GM10266 (cell line): ENCODE measurements at regions not wholly inside any gene's neighbourhood (a gene's known extent, or its start where the extent isn't known, plus 50 kb on each side); places are given as distances from the start of the nearest gene placed in this dataset.

Source experiments
- DNase-seq: peaks from one replicate; pipeline ENCODE4 v3.0.0; 2012; ENCODE audit errors: extremely low spot score
- TF ChIP-seq, protein P1 (sequence below): IDR thresholded peaks from 2 replicates; pipeline ENCODE4 v1.5.1; 2012; ENCODE audit warnings: mild to moderate bottlenecking, low read depth; ENCODE audit not compliant: control insufficient read depth, insufficient read depth; ENCODE audit errors: missing control alignments

DNA sequence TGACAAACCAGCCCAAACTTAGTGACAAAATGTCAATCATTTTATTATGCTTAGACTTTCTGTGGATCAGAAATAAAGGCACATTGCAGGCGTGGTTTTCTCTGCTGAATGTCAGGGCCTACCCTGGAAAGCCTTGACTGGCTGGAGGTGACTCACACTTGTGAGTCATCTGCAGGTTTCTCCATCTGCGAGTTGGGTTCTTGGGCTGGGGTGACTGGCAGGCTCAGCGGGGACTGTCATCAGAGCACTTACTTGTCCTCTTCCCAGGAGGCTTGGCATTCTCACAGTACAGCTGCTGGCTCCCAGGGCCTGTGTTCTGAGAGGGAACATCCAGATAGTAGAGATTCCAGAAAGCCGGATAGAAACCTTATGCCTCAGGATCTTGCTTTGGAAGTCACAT is 153.8 kb upstream of the AGA start:
- no peak for DNase-seq
- TF ChIP-seq, protein P1, sequence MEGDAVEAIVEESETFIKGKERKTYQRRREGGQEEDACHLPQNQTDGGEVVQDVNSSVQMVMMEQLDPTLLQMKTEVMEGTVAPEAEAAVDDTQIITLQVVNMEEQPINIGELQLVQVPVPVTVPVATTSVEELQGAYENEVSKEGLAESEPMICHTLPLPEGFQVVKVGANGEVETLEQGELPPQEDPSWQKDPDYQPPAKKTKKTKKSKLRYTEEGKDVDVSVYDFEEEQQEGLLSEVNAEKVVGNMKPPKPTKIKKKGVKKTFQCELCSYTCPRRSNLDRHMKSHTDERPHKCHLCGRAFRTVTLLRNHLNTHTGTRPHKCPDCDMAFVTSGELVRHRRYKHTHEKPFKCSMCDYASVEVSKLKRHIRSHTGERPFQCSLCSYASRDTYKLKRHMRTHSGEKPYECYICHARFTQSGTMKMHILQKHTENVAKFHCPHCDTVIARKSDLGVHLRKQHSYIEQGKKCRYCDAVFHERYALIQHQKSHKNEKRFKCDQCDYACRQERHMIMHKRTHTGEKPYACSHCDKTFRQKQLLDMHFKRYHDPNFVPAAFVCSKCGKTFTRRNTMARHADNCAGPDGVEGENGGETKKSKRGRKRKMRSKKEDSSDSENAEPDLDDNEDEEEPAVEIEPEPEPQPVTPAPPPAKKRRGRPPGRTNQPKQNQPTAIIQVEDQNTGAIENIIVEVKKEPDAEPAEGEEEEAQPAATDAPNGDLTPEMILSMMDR: no peak

DNA sequence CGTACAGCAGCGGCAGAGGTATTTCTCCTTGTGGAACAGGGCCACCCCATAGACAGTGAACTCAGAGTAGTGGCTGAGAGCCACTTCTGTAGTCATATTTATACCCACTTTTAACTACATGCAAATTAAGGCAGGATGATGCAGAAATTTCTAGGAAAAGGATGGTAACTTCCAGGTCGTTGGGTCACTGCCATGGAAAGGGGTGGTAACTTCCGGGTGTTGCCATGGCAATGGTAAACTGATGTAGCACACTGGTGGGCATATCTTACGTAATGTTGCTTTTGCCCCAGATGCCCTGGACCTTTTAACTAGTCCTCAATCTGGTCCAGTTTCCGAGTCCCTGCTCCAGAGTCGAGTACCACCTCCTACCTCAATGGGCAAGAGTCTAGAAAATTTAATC is 154.8 kb upstream of the AGA start:
- no peak for DNase-seq
- TF ChIP-seq, protein P1: no peak

DNA sequence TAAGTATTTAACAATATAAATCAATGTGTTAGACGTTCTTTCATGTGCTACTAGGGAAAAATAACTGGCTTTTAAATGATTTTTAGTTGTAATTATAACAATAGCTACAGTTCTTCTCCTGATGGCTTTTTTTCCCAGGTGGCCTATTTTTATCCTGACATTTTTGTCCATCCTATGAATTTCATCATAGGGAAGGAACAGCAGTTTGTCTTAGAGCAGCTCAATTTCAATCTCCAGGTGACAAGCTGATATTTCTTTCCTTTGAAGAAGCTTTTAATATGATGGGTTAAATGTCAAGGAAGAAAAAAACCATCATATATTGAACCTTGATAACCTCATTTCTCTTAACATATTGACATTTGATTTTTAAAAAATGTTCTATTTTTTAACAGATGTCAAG is 163.0 kb upstream of the AGA start:
- TF ChIP-seq, protein P1: no peak
- no peak for DNase-seq

DNA sequence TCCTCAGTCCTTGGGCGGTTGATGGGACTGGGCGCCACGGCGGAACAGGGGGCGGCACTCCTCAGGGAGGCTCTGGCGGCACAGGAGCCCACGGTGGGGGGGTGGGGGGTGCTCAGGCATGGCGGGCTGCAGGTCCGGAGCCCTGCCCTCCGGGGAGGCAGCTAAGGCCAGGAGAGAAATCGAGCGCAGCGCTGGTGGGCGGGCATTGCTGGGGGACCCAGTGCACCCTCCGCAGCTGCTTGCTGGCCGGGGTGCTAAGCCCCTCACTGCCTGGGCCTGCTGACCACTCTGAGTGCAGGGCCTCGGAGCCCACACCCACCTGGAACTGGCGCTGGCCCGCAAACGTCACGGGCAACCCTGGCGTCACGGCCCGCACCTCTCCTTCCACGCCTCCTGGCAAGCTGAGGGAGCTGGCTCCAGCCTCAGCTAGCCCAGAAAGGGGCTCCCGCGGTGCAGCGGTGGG is 164.9 kb upstream of the AGA start:
- TF ChIP-seq, protein P1: no peak

DNA sequence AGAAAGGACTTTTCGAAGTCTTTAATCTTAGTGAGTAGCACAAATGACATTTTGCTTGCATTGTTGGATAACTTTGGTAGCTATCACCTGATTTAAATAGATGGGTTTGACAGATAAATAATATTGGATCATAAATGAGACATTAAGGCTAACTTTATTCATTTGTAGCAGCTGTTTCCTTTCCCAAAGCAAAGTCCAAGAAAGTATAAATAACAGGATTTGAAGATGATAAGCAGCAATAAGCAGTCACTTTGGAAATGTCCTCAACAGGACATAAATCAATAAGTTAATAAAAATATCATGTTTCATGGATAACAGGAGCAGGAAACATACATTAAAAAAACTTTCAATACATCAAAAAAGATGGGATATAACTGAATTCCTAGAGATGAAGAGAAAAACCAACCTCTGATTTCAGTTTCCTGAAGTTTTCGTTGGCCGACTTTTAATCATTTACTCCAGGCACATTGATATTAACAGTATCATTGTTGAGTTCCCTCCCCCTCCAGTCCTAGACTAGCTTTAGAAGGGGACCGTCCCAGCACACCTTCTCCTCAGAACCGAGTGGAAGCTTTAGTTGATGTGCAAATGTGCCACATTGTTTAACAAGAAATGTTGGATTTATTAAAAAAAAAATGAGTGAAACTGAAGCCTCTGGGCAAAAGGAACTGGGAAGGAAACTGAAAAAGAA is 169.9 kb upstream of the AGA start:
- TF ChIP-seq, protein P1: no peak
- DNase-seq: no peak

More for the DNA sequence above, 164.9 kb upstream of the AGA start:
- DNase-seq: no peak

DNA sequence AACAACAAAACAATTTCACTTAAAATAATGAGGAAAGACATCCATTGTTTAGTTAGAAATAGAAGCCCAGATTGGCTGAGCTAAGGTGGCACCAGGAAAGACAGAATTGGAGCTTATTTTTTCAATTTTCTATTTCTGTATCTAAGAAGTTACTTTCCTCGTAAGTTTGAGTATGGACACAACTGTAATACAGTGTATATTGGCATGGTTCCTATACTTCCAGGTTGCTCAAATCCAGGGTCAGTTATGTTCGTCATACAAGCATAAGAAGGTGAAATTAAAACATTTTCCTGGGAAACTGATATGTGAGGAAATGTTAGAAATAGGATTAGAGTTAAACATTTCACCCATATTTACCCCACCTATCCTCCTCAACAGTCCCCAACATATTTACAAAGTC is 170.4 kb upstream of the AGA start:
- TF ChIP-seq, protein P1: no peak
- DNase-seq: no peak

DNA sequence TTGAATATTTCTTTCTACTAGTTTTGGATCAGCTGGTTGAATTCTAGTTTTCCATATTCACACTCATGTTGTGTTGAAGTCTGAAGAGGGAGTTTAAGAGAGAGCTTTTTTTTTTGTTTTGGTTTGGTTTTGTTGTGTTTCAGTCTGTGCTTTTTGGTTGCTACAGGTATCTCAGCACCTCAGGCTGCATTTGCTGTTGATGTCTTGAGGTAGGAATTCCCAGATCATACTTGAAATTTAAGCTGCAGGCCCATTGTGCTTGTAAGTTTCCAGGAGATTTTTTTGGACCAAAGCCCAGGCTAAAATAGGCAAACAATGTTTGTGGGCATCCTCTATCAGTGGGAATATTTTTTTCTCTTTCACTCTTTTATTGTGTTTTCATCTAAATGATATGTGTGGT is 190.2 kb upstream of the AGA start:
- TF ChIP-seq, protein P1: no peak
- no peak for DNase-seq
